ENCODE measurements at regions not wholly inside any gene's neighbourhood (a gene's known extent, or its start where the extent isn't known, plus 50 kb on each side); places are given as distances from the start of the nearest gene placed in this dataset.

GRCh38 chr17:79484600-79485418 lies 126.0 kb downstream of the RBFOX3 start:
- TF ChIP-seq CTCF (IDR thresholded peaks at IDR 0.05; ENCODE audit: low read length, missing control alignments), result no peak
- no peak for DNase-seq (ENCODE audit: low read depth)

GRCh38 chr17:79483842-79484241 lies 127.0 kb downstream of the RBFOX3 start:
- TF ChIP-seq CTCF (IDR thresholded peaks at IDR 0.05; ENCODE audit: low read length, missing control alignments), result no peak

More at GRCh38 chr17:79484600-79485418, 126.0 kb downstream of the RBFOX3 start:
- H3K4me3 ChIP-seq (replicated peaks; ENCODE audit: low read depth, low read length), result no peak overlapping the region

GRCh38 chr17:79482727-79483521 lies 127.9 kb downstream of the RBFOX3 start:
- H3K4me3 ChIP-seq (replicated peaks; ENCODE audit: low read depth, low read length), result no peak overlapping the region
- no peak for DNase-seq (ENCODE audit: low read depth)
- TF ChIP-seq CTCF (IDR thresholded peaks at IDR 0.05; ENCODE audit: low read length, missing control alignments), result no peak

More at GRCh38 chr17:79483842-79484241, 127.0 kb downstream of the RBFOX3 start:
- no peak for DNase-seq (ENCODE audit: low read depth)
- no peak overlapping the region for H3K4me3 ChIP-seq (replicated peaks; ENCODE audit: low read depth, low read length)

GRCh38 chr17:79479876-79480275 lies 131.0 kb downstream of the RBFOX3 start:
- H3K4me3 ChIP-seq (replicated peaks; ENCODE audit: low read depth, low read length), result no peak overlapping the region
- no peak for TF ChIP-seq CTCF (IDR thresholded peaks at IDR 0.05; ENCODE audit: low read length, missing control alignments)
- no peak for DNase-seq (ENCODE audit: low read depth)

- TF ChIP-seq CTCF (IDR thresholded peaks at IDR 0.05; ENCODE audit: low read length, missing control alignments), result no peak
- DNase-seq (ENCODE audit: low read depth), result no peak
- H3K4me3 ChIP-seq (replicated peaks; ENCODE audit: low read depth, low read length), result no peak overlapping the region
Observed at GRCh38 chr17:79478841-79479240, 132.0 kb downstream of the RBFOX3 start.

GRCh38 chr17:79478051-79478461 lies 132.8 kb downstream of the RBFOX3 start:
- no peak overlapping the region for H3K4me3 ChIP-seq (replicated peaks; ENCODE audit: low read depth, low read length)
- no peak for TF ChIP-seq CTCF (IDR thresholded peaks at IDR 0.05; ENCODE audit: low read length, missing control alignments)
- no peak for DNase-seq (ENCODE audit: low read depth)

Data from fibroblast of pulmonary artery (primary cell).